Peyer's patch (tissue), 4 donors: ENCODE measurements at regions not wholly inside any gene's neighbourhood (a gene's known extent, or its start where the extent isn't known, plus 50 kb on each side); places are given as distances from the start of the nearest gene placed in this dataset.

Experiments used
- CTCF ChIP-seq, 6 experiments: fragments of 450-650 bp in 4 of 6; fragments of 200-600 bp in 2 of 6; sonication (generic) in 1 of 6; IDR thresholded peaks; one replicate each; pipeline ENCODE4 v1.5.1; 2017 to 2019; ENCODE audit warnings: antibody characterized with exemption in 6 of 6, mild to moderate bottlenecking in 3 of 6, moderate library complexity in 1 of 6
- POLR2A ChIP-seq, 2 donors: fragments of 450-650 bp; IDR thresholded peaks; one replicate each; pipeline ENCODE4 v1.5.1; 2017; ENCODE audit warnings: antibody characterized with exemption in 2 of 2, mild to moderate bottlenecking in 2 of 2, moderate library complexity in 2 of 2

GRCh38 chr1:112056354-112056753 is 66.9 kb upstream of the KCND3 start:
- TF ChIP-seq CTCF (IDR thresholded peaks at IDR 0.05) (no peak), POLR2A (IDR thresholded peaks at IDR 0.05) (no peak)
